Lung microvascular endothelial cell (primary cell): ENCODE measurements at regions not wholly inside any gene's neighbourhood (a gene's known extent, or its start where the extent isn't known, plus 50 kb on each side); places are given as distances from the start of the nearest gene placed in this dataset.

Source experiments
- DNase-seq, 2 donors: peaks; one replicate each; pipeline versions ENCODE4 v3.0.0 to v3.0.0-alpha.2; 2010; ENCODE audit warnings: low read depth in 2 of 2

DNA sequence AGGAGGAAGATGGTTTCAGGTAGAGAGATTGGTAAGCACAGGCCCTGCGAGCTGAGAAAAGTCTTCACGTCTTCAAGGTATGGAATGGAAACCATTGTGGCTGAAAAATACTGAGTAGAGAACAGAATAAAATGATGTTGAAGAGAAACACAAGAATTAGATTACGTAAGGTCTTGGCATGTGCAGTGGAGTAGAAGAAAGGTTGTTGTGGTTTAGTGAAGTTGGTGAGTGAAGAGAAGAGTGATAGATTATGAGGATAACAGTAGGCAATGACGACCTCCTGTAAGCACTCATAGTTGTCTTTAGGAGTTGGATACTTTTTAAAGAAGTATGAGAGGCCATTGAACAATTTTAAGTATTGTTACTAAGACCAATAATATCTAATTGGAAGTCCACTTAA is 642.6 kb downstream of the PCDH7 start:
- no peak for DNase-seq

DNA sequence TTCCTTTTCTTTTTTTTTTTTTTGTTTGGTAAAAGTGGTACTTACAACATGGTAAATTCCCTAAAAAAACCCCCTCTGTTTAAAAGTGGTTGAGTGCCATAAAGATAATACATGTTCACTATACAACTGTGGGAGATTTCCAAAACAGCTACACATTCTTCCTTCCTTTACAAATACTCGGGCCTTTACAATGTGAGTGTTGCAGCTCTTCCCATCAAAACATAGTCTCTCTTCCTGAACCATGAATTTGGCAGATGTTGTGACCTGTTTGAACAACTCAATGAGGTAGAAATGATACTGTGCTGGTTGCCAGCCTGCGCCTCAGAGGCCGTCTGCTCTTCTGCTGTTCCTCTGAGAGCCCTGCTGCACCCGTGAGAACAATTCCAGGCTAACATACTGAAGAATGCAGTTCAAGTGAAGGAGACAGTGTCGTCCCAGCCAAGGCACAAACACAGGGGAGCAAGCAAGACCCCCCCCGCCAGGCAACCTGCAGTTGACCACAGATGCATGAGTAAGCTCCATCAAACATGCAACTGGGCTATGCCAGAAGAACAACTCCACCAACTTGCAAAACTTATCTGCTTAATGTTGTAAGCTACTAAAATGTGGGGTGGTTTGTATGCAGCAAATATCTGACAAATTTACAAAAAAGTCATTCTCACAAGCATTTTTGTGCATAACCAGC is 645.0 kb downstream of the PCDH7 start:
- peak in 1 of 2 donors; percentile 75 for DNase-seq

DNA sequence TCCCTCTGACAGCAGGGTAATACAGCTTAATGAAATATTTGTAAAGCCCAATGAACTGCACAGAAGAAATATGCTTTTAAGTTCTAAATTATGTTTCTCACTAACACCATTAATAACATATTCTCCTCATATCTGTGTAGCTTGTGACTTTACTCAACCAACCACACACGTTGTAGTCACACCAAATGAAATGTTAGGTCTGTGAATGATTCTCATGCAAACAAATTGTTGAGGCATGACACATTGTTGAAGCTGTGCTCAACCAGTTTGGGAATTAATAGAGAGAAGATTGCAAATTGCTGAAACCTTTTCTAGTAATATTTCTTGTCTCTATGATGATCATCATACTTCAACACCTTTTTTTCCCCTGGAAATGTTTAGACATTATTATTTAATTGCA is 645.9 kb downstream of the PCDH7 start:
- no peak for DNase-seq

DNA sequence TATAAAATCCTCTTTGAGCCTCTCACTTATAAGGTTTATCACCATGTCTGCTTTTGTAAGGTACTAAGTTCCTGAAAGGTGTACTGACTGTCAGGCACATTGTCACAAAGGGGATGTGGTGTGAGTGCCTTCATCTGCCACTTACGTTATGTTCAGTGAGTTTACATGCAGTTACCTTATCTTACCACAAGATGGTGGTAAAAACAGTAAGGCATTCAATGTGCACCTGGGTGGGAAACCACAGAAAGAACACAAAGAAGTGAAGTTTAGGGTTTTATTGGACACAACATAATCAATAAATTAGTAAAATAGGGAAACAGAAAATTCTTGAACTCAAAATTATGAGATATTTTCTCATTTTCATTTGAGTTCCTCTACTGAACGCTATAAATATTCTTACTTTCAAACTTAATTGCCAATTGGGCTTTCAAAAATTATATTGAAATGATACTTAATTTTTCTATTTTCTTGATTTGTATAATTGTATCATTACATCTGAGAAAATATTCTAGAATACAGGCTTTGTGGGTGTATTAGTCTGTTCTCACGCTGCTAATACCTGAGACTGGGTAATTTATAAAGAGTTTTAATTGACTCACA is 650.8 kb downstream of the PCDH7 start:
- peak; percentile 28 to 56 for DNase-seq

DNA sequence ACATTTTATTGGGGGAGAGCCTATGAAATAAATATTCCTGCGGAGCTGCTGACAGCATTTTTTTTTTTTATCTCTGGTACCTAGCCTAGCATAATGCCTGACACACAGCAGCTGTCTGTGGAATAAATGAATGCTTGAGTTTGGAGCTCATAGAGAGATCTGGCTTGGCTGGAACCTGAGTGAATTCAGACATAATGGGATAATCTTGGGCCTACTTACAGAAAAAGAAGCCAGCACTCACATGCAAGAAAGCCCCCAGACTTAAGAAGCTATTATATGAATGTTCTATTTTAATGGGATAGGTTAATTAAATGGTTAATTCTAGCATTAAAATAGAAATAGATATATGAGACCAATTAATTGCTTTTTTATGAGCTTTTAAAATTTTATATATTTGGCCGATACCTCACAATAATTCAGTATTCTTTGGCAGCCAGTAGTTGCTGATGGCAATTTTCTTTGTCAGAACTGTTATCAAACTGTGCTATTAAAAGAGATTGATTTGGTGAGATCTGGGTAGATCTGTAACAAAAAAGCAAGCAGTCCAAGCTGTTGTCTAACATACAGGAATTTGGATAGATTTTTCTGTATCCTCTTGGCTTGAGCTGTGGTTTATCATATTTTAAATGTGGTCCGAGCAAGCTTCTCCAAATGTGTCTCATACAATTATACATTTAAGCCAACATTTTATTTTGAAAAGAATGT is 654.2 kb downstream of the PCDH7 start:
- no peak for DNase-seq

DNA sequence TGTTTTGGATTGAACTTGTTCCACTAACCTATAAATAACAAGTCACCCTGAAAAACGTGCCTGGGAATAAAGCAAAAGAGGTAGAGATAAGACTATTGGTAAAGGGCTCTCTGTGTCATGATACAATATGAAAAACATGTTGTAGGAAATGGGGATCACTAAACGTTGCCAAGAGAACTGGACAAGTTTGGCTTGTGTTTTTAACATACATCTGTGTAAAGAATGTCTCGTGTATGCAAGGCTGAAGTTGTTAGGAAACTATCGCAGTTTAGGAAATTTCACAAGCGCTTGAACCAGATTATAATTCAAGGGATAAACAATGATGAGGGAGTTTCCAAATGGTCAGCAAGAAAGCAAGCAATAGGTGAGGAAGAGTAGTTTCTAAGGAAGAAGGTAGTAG is 655.8 kb downstream of the PCDH7 start:
- DNase-seq, result no peak

DNA sequence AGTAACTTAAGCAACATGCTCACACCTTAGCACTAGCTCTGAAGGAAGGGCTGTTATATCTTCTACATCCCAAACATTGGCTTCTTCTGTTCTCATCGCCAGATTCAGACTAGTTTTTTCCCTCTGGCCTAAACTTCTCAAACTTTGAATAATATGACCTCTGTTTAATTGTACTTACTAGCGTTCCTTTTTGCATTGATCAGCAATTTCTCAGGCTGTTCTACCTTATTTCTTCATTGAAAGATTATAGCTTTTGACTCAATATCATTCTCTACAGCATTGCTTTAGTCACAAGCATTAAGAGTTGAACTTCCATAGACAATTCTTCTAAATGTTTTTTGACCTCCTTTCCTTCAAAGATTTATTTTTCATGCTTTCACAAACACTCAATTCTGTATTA is 659.2 kb downstream of the PCDH7 start:
- DNase-seq, result no peak

DNA sequence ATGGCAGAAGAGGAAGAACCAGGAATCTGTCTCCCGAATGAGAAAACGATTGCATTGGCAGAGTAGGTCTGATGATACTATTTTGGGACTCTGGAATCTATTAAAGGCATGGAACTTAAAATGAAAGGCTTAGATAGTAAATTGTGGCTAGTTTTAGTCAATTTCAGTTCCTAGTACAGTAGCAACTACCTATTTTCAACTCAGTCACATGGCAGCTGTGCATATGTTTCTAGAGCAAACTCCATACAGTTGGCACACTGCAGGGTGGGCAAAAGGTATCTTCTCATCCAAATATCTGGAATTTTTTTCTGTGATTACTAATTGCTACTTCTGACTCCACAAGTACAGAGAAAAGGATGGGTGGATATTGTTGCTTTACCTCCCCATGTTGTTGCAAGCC is 663.6 kb downstream of the PCDH7 start:
- no peak for DNase-seq

DNA sequence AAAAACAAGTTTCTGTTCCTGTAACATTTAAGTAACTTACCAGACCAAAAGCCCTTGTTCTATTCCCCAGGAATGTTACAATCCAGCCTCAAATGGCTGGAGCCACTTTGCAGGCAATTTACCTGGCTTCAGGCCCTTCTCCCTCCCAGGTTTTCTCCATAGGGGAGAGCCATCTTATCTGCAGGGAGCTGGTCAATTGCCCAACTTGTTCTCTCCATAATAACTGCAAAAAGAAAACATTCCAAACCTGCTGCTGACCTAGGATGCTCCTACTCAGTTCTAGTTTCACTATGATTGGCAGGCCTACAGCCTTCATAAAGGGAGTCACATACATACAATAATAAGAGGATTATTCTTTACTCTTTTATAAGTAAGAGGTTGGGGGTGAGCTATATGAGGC is 670.7 kb downstream of the PCDH7 start:
- no peak for DNase-seq

DNA sequence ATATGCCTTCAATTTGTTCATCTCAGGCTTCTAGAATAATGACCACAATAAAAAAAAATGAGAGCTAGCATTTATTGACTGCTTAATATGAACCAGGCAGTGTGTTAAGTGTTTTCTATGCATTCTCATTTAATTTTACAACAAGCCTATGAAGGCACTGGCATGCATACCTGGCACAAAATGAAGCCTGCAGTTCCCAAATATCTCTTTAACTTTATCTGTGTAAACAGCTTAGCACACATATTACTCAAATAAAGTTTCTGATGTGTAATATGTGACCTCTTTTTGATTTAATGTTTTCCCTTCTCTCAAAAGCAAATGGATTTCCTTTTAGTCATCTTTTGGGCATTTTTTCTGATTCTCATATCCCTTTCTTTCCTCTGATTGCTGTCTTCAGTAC is 671.8 kb downstream of the PCDH7 start:
- no peak for DNase-seq

DNA sequence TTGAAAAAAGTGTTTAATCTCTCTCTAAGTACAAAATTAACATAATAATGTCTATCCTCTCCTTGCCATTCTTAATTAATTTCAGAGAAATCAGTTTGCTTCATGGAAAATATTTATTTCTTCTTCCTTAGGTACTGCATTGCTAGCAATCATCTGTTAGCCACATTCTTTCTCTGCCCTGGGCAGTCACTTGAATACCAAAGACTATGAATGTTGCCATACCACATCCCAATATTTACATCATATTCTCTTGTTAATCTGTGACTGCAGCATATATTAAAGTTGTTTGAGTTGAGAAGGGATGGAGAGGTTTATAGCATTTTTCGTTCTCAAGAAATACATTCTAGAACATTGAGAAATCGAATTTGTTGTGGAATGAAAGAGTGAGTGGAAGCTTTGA is 672.8 kb downstream of the PCDH7 start:
- DNase-seq, result no peak

DNA sequence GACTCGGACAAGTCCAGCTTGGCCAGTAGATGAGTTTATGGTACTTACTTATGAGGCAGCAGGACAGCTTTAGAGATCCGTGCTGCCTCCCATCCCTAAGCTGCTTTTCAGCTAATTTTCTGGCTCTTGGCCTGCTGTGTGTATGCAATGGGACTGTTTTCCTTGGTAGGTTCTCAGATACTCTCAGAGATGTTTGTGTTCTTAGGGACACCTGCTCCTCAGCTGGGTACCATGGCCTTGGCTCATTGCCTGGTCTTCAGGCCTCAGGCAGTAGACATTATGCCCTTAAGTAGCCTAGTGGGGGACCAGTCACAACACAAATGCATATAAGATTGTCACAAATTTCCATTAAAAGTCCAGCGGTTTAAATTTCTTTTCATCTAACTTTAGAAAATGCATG is 688.0 kb downstream of the PCDH7 start:
- no peak for DNase-seq

DNA sequence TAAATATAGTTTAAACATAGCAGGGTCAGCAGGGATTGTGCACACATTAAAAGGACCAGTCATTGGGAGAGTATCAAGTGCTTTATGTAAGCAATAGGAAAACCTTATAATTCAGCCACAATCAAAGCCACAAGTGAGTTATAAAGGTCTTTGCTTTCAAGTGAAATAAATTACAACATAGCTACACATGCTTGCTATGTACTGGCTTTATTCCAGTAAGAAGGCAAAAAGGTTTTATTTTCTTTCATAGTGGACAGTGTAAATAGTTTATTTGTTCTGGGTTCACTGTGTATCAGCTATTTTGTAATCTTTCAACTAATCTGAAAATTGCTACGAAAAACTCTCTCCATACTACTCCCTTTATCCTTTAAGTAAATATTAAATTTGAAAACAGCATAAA is 691.4 kb downstream of the PCDH7 start:
- no peak for DNase-seq

DNA sequence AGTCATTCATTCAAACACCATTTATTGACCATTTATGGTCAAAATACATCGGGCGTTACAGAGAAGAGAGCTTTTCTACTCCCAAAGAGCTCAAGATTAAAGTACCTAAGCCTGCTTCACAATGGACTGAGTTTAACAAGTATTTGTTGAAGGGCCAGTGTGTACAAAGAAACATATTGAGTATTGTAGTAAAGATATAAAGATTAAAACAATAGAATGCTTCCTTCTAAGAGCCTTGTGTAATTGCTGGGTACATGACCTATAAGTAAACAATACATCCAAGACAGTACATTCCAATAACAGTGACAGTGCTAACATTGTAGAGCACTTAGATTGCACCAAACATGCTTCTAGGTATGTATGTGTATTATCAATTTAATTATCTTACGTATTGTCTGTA is 695.5 kb downstream of the PCDH7 start:
- no peak for DNase-seq

DNA sequence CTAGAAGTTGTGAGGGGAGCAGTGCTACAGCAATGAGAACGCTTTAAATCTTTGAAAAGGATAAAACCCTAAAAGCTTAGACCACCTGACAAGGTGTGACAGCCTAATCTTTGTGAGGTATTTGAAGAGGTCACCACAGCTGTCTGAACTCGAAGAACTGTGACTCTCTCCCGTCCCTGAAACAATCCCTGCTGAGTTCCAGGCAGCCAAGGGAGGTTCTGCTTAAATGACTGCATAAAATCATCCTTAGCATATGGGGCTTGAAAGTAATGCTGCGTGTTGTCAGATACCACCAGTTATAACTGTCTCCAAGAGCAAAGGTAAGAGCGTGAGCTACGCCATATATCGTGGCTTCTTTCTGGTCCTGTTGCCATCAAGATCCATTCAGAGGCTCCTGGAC is 696.3 kb downstream of the PCDH7 start:
- DNase-seq, result no peak

DNA sequence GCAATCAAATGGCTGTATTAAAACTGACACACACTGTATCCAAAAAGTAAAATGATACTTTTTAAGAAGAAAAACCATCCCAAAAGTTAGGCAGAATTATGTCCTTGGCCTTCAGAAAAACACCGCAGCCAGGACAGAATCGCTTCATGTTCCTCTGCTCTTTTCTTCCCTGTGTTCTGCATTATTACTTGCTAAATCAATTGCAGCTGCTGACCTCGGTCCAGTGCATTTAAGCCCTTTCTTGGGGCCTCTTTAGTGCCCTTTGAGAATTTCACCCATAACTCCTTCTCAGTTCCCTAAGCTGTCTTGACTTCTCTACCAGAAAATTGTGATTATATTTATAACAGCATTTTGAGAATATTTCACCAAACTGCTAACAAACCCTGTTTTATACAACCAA is 696.9 kb downstream of the PCDH7 start:
- DNase-seq, result no peak

DNA sequence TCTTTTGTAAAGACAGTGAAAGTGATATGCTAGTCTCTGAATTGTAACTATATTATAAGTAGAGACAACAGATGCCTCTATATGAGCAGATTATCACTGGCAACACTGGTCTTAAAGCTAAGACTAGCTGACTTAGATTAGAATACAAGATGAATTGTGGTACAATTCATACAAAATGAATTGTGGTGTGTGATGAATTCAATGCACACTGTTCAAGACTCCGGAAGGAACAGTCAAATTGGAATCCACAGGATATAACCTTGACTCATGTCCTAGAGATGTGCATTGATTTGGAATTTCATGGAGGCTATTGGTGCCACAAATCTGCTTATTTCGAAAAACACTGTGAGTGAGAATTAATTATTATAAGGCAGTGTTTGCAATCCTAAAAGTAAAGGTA is 701.8 kb downstream of the PCDH7 start:
- DNase-seq, result peak in 1 of 2 donors; percentile 10

DNA sequence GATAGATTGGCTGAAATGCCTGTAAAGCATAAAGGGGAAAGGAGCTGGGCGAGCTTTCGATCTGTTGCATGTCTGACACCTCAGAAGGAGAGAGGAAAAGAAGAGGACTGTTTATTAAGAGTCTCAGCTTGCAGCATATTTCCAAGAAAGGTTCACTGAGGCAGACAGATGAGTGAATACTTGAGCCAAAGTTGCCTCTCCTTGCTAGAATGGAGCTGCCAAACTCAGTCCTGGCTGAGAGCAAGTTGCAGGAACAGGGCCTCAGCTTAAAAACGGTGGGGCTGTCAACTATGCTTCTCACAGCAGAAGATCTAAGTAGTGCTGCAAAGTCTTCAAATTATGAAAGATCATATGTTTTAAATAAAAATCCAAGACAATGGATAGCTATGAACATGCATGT is 707.5 kb downstream of the PCDH7 start:
- DNase-seq, result no peak

DNA sequence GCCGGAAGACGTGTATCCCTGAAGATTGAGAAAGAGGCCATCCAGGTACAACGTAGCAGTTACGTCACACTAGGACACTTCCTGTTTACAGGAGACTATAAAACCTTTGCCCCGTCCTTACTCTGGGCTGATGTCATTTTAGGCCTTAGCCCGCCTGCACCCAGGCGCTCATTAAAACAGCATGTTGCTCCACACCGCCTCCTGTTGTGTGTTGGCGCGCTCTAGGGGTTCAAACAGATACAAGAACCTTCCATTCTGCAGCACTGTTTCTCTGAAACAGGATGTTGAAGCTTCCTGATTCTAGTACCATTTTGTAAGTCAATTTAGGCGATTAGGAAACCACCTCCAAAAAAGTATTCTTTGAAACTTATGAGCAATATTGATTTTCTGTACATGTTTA is 722.1 kb downstream of the PCDH7 start:
- DNase-seq, result no peak

DNA sequence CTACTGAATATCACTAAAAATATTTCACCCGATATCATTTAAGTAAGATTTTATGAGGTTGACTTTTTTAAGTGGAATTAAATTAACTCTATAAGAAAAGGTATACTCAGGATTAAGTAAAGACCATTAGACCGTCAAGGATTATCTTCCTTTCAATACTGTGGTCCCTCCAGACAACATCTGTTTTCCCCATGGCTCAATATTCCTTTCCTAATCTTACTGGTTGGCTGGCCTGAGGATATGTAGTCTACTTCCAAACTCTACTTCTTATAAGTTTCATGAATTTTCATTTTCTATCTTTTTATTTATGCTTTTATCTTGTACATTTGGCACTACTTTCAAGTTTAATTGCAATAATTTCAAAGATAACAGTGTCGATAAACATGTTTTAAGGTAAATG is 725.4 kb downstream of the PCDH7 start:
- DNase-seq, result no peak

DNA sequence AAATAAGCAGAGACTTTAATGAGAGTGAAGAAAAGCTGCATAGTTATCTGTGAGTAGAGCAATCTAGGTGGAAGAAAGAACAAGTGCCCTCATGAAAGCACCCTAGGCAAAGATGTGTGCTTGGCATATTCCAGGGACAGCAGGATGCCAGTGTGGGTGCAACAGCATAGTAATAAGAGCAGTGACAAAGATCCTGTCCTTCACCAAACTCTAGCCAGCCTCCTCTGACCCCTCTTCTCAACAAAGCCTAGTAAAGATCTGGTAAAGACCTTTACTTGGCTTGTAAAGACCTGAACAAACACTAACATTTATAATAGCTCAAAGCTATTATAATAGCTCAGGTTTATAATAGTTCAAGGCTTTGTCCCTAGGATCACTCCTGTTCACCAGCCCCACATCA is 735.4 kb downstream of the PCDH7 start:
- no peak for DNase-seq

DNA sequence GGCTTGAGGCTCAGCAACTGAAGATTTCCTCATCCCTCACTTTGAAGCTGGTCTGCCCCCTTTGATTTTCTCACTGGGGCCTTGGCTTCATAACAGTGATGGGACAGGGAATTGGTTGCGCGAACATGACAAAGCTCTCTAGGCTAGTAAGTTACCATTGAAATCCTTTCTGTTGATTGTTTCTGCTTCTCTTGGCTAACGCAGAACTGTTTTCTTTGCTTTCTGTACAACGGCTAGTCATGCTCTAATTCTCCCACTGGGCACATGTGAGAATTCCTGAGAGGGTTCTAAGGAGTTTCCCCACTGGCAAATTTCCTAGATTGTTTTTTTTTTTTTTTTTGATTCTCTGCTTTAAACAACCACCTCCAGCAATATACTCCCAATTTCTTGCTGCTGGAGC is 738.6 kb downstream of the PCDH7 start:
- DNase-seq, result no peak

DNA sequence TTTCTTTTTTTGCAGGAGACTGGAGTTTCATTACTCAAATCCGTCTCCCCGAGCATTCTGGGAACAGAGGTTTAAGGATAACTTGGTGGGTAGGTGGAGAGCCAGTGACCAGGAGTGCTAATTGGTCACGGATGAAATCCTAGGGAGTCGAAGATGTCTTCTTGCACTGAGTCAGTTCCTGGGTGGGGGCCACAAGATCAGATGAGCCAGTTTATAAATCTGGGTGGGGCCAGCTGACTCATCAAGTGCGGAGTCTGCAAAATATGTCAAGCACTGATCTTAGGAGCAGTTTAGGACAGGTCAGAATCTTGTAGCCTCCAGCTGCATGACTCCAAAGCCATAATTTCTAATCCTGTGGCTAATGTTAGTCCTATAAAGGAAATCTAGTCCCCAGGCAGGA is 741.3 kb downstream of the PCDH7 start:
- no peak for DNase-seq
